Glutamatergic neuron (in vitro differentiated cells): ENCODE measurements at regions not wholly inside any gene's neighbourhood (a gene's known extent, or its start where the extent isn't known, plus 50 kb on each side); places are given as distances from the start of the nearest gene placed in this dataset.

Source experiments
- DNase-seq: peaks from one replicate; pipeline ENCODE4 v3.0.0; 2022
- H3K27ac Mint-ChIP-seq: one replicate; pipeline ENCODE4 v1.8.0; 2020; ENCODE audit warnings: mild to moderate bottlenecking, mixed read lengths, inconsistent platforms; ENCODE audit not compliant: unreplicated experiment
- H3K27me3 Mint-ChIP-seq: one replicate; pipeline ENCODE4 v1.8.0; 2020; ENCODE audit warnings: mild to moderate bottlenecking, moderate library complexity, mixed read lengths, inconsistent platforms; ENCODE audit not compliant: unreplicated experiment
- H3K36me3 Mint-ChIP-seq: one replicate; pipeline ENCODE4 v1.8.0; 2020; ENCODE audit warnings: mild to moderate bottlenecking, mixed read lengths, inconsistent platforms; ENCODE audit not compliant: unreplicated experiment
- H3K4me1 Mint-ChIP-seq: one replicate; pipeline ENCODE4 v1.8.0; 2020; ENCODE audit warnings: mild to moderate bottlenecking, low read depth, mixed read lengths, inconsistent platforms; ENCODE audit not compliant: unreplicated experiment
- H3K4me3 Mint-ChIP-seq: one replicate; pipeline ENCODE4 v1.8.0; 2020; ENCODE audit warnings: mild to moderate bottlenecking, mixed read lengths, inconsistent platforms; ENCODE audit not compliant: unreplicated experiment
- H3K9me3 Mint-ChIP-seq: one replicate; pipeline ENCODE4 v1.8.0; 2020; ENCODE audit warnings: mild to moderate bottlenecking, moderate library complexity, mixed read lengths, inconsistent platforms; ENCODE audit not compliant: unreplicated experiment
- CTCF ChIP-seq: fragments of 200-600 bp; sonication (generic); IDR thresholded peaks from one replicate; pipeline ENCODE4 v1.5.0; 2021; ENCODE audit not compliant: partially characterized antibody, unreplicated experiment

- H3K9me3 Mint-ChIP-seq, result no peaks in the 10 kb centered on the region
- no peak overlapping the region for H3K4me3 Mint-ChIP-seq
- no peaks in the 10 kb centered on the region for H3K27me3 Mint-ChIP-seq
- no peak for DNase-seq
- peaks cover 20% of the 10 kb centered on the region for H3K4me1 Mint-ChIP-seq
- no peaks in the 10 kb centered on the region for H3K36me3 Mint-ChIP-seq
- no peak overlapping the region for H3K27ac Mint-ChIP-seq
- no peak for TF ChIP-seq CTCF
These were observed 89.7 kb upstream of the TAB2 start for GRCh38 chr6:149227796-149228195.

GRCh38 chr6:149228311-149228955 lies 89.1 kb upstream of the TAB2 start:
- H3K27me3 Mint-ChIP-seq, result no peaks in the 10 kb centered on the region
- no peaks in the 10 kb centered on the region for H3K36me3 Mint-ChIP-seq
- TF ChIP-seq CTCF, result no peak
- no peak overlapping the region for H3K4me3 Mint-ChIP-seq
- no peaks in the 10 kb centered on the region for H3K9me3 Mint-ChIP-seq
- peak; percentile 41 for DNase-seq
- peaks cover 20% of the 10 kb centered on the region for H3K4me1 Mint-ChIP-seq
- peak overlapping the region; percentile 28 for H3K27ac Mint-ChIP-seq

- TF ChIP-seq CTCF, result no peak
- Mint-ChIP-seq H3K36me3 (no peaks in the 10 kb centered on the region), H3K4me3 (no peak overlapping the region), H3K4me1 (peaks cover 20% of the 10 kb centered on the region), H3K9me3 (no peaks in the 10 kb centered on the region), H3K27me3 (no peaks in the 10 kb centered on the region), H3K27ac (no peak overlapping the region)
- no peak for DNase-seq
These were observed 88.4 kb upstream of the TAB2 start for GRCh38 chr6:149229096-149229495.

- Mint-ChIP-seq H3K9me3 (no peaks in the 10 kb centered on the region), H3K4me1 (peaks cover 17% of the 10 kb centered on the region), H3K36me3 (no peaks in the 10 kb centered on the region), H3K27ac (no peak overlapping the region), H3K27me3 (no peaks in the 10 kb centered on the region), H3K4me3 (no peak overlapping the region)
- TF ChIP-seq CTCF, result no peak
- DNase-seq, result no peak
These were observed 86.6 kb upstream of the TAB2 start for GRCh38 chr6:149230712-149231460.

- peaks cover 13% of the 10 kb centered on the region for H3K4me1 Mint-ChIP-seq
- no peaks in the 10 kb centered on the region for H3K9me3 Mint-ChIP-seq
- no peaks in the 10 kb centered on the region for H3K27me3 Mint-ChIP-seq
- no peaks in the 10 kb centered on the region for H3K36me3 Mint-ChIP-seq
- no peak for TF ChIP-seq CTCF
- H3K27ac Mint-ChIP-seq, result no peak overlapping the region
- no peak for DNase-seq
- H3K4me3 Mint-ChIP-seq, result no peak overlapping the region
These were observed 85.7 kb upstream of the TAB2 start for GRCh38 chr6:149231778-149232177.
